Stimulated activated CD4-positive, alpha-beta T cell treated with anti-CD3 and anti-CD28 coated beads, Interleukin-15, amount 100 ng/mL, for 1 hour (primary cell): ENCODE measurements at regions not wholly inside any gene's neighbourhood (a gene's known extent, or its start where the extent isn't known, plus 50 kb on each side); places are given as distances from the start of the nearest gene placed in this dataset.

ENCODE experiments used
- DNase-seq, 2 donors: peaks; one replicate each; pipeline ENCODE4 v3.0.0-alpha.2; 2020; ENCODE audit warnings: low read depth in 1 of 2, low spot score in 1 of 2

GRCh38 chr18:78390348-78390951 lies 589.2 kb upstream of the SALL3 start:
- no peak for DNase-seq

- DNase-seq = no peak
These were observed 588.7 kb upstream of the SALL3 start for GRCh38 chr18:78390952-78391348.

GRCh38 chr18:78393086-78393862 lies 586.3 kb upstream of the SALL3 start:
- DNase-seq = no peak

- DNase-seq = no peak
These were observed 583.5 kb upstream of the SALL3 start for GRCh38 chr18:78396077-78396476.

GRCh38 chr18:78396756-78397155 lies 582.9 kb upstream of the SALL3 start:
- no peak for DNase-seq

- no peak for DNase-seq
These were observed 579.6 kb upstream of the SALL3 start for GRCh38 chr18:78399992-78400503.

GRCh38 chr18:78402440-78402839 lies 577.2 kb upstream of the SALL3 start:
- no peak for DNase-seq

- no peak for DNase-seq
These were observed 576.7 kb upstream of the SALL3 start for GRCh38 chr18:78402966-78403365.

GRCh38 chr18:78403371-78403770 lies 576.2 kb upstream of the SALL3 start:
- DNase-seq = no peak

GRCh38 chr18:78405763-78406162 lies 573.9 kb upstream of the SALL3 start:
- DNase-seq = no peak

GRCh38 chr18:78406743-78407465 lies 572.7 kb upstream of the SALL3 start:
- DNase-seq = no peak

GRCh38 chr18:78407466-78407844 lies 572.2 kb upstream of the SALL3 start:
- DNase-seq = no peak

GRCh38 chr18:78408623-78409022 lies 571.0 kb upstream of the SALL3 start:
- no peak for DNase-seq

- no peak for DNase-seq
These were observed 569.4 kb upstream of the SALL3 start for GRCh38 chr18:78410094-78410786.

- DNase-seq = no peak
These were observed 568.1 kb upstream of the SALL3 start for GRCh38 chr18:78411539-78411938.

- DNase-seq = no peak
These were observed 565.3 kb upstream of the SALL3 start for GRCh38 chr18:78414302-78414701.

GRCh38 chr18:78416853-78417252 lies 562.8 kb upstream of the SALL3 start:
- DNase-seq = no peak

- no peak for DNase-seq
These were observed 561.2 kb upstream of the SALL3 start for GRCh38 chr18:78418379-78418778.

- DNase-seq = no peak
These were observed 560.4 kb upstream of the SALL3 start for GRCh38 chr18:78419171-78419570.

GRCh38 chr18:78420116-78420515 lies 559.5 kb upstream of the SALL3 start:
- no peak for DNase-seq

GRCh38 chr18:78421392-78421791 lies 558.2 kb upstream of the SALL3 start:
- no peak for DNase-seq
